ENCODE measurements at regions not wholly inside any gene's neighbourhood (a gene's known extent, or its start where the extent isn't known, plus 50 kb on each side); places are given as distances from the start of the nearest gene placed in this dataset.

- TF ChIP-seq KDM1A (IDR thresholded peaks at IDR 0.05; ENCODE audit: low read depth) (no peak), RAD21 (conservative IDR thresholded peaks at IDR 0.05 in 1 of 2, IDR thresholded peaks at IDR 0.05 in 1 of 2) (no peak), HOXB13 (CRISPR knock-in tag; IDR thresholded peaks at IDR 0.05; ENCODE audit: low read depth) (no peak), EHMT2 (IDR thresholded peaks at IDR 0.05; ENCODE audit: low read depth) (no peak), SREBF2 (IDR thresholded peaks at IDR 0.05) (no peak), BHLHE40 (IDR thresholded peaks at IDR 0.05; ENCODE audit: low read depth, low read length) (no peak), KDM5A (IDR thresholded peaks at IDR 0.05) (no peak), JUNB (IDR thresholded peaks at IDR 0.05) (no peak), FOSB (CRISPR knock-in tag; IDR thresholded peaks at IDR 0.05) (no peak), HOXB5 (CRISPR knock-in tag; IDR thresholded peaks at IDR 0.05) (no peak), EP300 (IDR thresholded peaks at IDR 0.05) (no peak), HEYL (CRISPR knock-in tag; IDR thresholded peaks at IDR 0.05) (no peak), POLR2AphosphoS2 (conservative IDR thresholded peaks at IDR 0.05; ENCODE audit: low read length) (no peak), RARB (CRISPR knock-in tag; IDR thresholded peaks at IDR 0.05) (no peak), RCOR1 (IDR thresholded peaks at IDR 0.05; ENCODE audit: low read depth, low read length) (no peak), MAFK (IDR thresholded peaks at IDR 0.05; ENCODE audit: partially characterized antibody) (no peak), PHF8 (IDR thresholded peaks at IDR 0.05; ENCODE audit: borderline replicate concordance, low read depth) (no peak), E2F6 (IDR thresholded peaks at IDR 0.05; ENCODE audit: borderline replicate concordance, low read depth) (no peak), HMGXB4 (CRISPR knock-in tag; IDR thresholded peaks at IDR 0.05; ENCODE audit: borderline replicate concordance) (no peak), ZC3H11A (IDR thresholded peaks at IDR 0.05) (no peak)
- Histone ChIP-seq H3K4me3 (no peak overlapping the region), H3K9me3 (no peaks in the 10 kb centered on the region; the same call in 2 of the 3 replicates), H3K4me1 (no peaks in the 10 kb centered on the region), H3K4me2 (no peak overlapping the region), H3K27ac (no peak overlapping the region)
- no peak for FAIRE-seq
- POLR2A ChIA-PET: no interaction called here
- ATAC-seq: no peak
- no peak for DNase-seq (ENCODE audit: low read depth in 1 of 2, low spot score in 1 of 2)
- CTCF ChIA-PET: no interaction called here
- WGBS (ENCODE audit: missing lambda C conversion rate): 8% methylated on average over 4 of the region's 4 CpGs
Observed at GRCh38 chr14:25944020-25944419, 653.8 kb downstream of the NOVA1 start.

GRCh38 chr14:25943329-25943728 is 654.5 kb downstream of the NOVA1 start:
- Histone ChIP-seq H3K4me3 (no peak overlapping the region), H3K4me2 (no peak overlapping the region), H3K4me1 (no peaks in the 10 kb centered on the region), H3K9me3 (no peaks in the 10 kb centered on the region; the same call in 2 of the 3 replicates), H3K27ac (no peak overlapping the region)
- WGBS (ENCODE audit: missing lambda C conversion rate): 0% methylated on average over 1 of the region's 1 CpG
- CTCF ChIA-PET: no interaction called here
- ATAC-seq (no peak), DNase-seq (ENCODE audit: low read depth in 1 of 2, low spot score in 1 of 2) (no peak), FAIRE-seq (no peak)
- POLR2A ChIA-PET: no interaction called here
- TF ChIP-seq FOSL2 (IDR thresholded peaks at IDR 0.05) (no peak), FOSL2 (CRISPR knock-in tag; IDR thresholded peaks at IDR 0.05) (no peak), JUN (IDR thresholded peaks at IDR 0.05) (no peak), MAX (IDR thresholded peaks at IDR 0.05) (no peak), REST (IDR thresholded peaks at IDR 0.05) (no peak), ELK1 (IDR thresholded peaks at IDR 0.05; ENCODE audit: low read depth, low read length) (no peak), CHD2 (IDR thresholded peaks at IDR 0.05; ENCODE audit: low read length, partially characterized antibody) (no peak), KDM1A (IDR thresholded peaks at IDR 0.05; ENCODE audit: low read depth) (no peak), ZC3H11A (IDR thresholded peaks at IDR 0.05) (no peak), RAD21 (conservative IDR thresholded peaks at IDR 0.05 in 1 of 2, IDR thresholded peaks at IDR 0.05 in 1 of 2) (no peak), TP53 (CRISPR knock-in tag; IDR thresholded peaks at IDR 0.05) (no peak), POLR2AphosphoS2 (conservative IDR thresholded peaks at IDR 0.05; ENCODE audit: low read length) (no peak), CHD4 (IDR thresholded peaks at IDR 0.05; ENCODE audit: borderline replicate concordance) (no peak), CBX2 (IDR thresholded peaks at IDR 0.05; ENCODE audit: borderline replicate concordance, low read depth) (no peak), PHF8 (IDR thresholded peaks at IDR 0.05; ENCODE audit: borderline replicate concordance, low read depth) (no peak), SREBF2 (IDR thresholded peaks at IDR 0.05) (no peak)

Measured in A549 (cell line).